K562 (cell line): ENCODE measurements at regions not wholly inside any gene's neighbourhood (a gene's known extent, or its start where the extent isn't known, plus 50 kb on each side); places are given as distances from the start of the nearest gene placed in this dataset.

Experiments used
- ATAC-seq: fragments of 200-7000 bp; cut with Tn5 transposase; 3 replicates; pipeline ENCODE4 v1.9.1; 2020; ENCODE audit warnings: moderate library complexity
- BruUV-seq: library from RNA; stranded (reverse); fragments of 400-500 nt; replicated peaks from 2 replicates; lab custom pipeline; 2021; lab: Mats Ljungman, UMichigan
- CTCF ChIA-PET: fragments of 300-600 bp; formaldehyde crosslinking; extraction: SDS; loops from one replicate; lab custom pipeline; 2021; ENCODE audit warnings: low intra/inter-chr PET ratio; lab: Yijun Ruan, JAX
- POLR2A ChIA-PET: fragments of 300-600, 350-650 bp; sonication (Branson Sonifier 250); formaldehyde crosslinking; extraction: SDS; loops from one replicate; lab custom pipeline; 2021; ENCODE audit warnings: antibody characterized with exemption, inconsistent platforms; lab: Yijun Ruan, JAX
- DNase-seq, 4 experiments: peaks; one replicate each; pipeline versions ENCODE4 v3.0.0 to v3.0.0-alpha.2; 2011 to 2018; ENCODE audit warnings: low spot score in 3 of 4, mixed read lengths in 3 of 4; ENCODE audit errors: extremely low read depth in 1 of 4
- FAIRE-seq: peaks from 2 replicates; lab custom pipeline; 2011; peaks lifted over from hg19 to GRCh38; lab: Jason Lieb, UNC
- H2AFZ ChIP-seq: 2 replicates; pipeline ENCODE4 v1.6.0; 2011; ENCODE audit warnings: low read depth, low read length, control low read depth, inconsistent platforms
- H3K27ac ChIP-seq: fragments of 200-600 bp; 3 replicates; pipeline ENCODE4 v1.8.0; 2011; ENCODE audit warnings: low read depth, mild to moderate bottlenecking, control low read depth, inconsistent platforms, low read length, moderate library complexity, mixed read lengths; ENCODE audit errors: extremely low read depth
- H3K27me3 ChIP-seq, 2 experiments: fragments of 300-600 bp in 1 of 2; 2 replicates in 1 of 2; 3 replicates in 1 of 2; pipeline versions ENCODE4 v1.6.0 to v1.8.0; 2011; ENCODE audit warnings: inconsistent platforms in 2 of 2, low read length in 2 of 2, mild to moderate bottlenecking in 1 of 2, mixed read lengths in 1 of 2, moderate library complexity in 1 of 2; ENCODE audit not compliant: control insufficient read depth in 2 of 2, insufficient read depth in 2 of 2
- H3K36me3 ChIP-seq: fragments of 300-600 bp; 3 replicates; pipeline ENCODE4 v1.8.0; 2011; ENCODE audit warnings: mild to moderate bottlenecking, low read length, inconsistent platforms; ENCODE audit not compliant: control insufficient read depth, insufficient read depth
- H3K4me1 ChIP-seq, 2 experiments: fragments of 200-600 bp in 1 of 2; replicated peaks in 1 of 2; 2 replicates in 1 of 2; 3 replicates in 1 of 2; pipeline versions ENCODE4 v1.5.1 to v1.8.0; 2011; ENCODE audit warnings: inconsistent platforms in 2 of 2, low read length in 2 of 2, mild to moderate bottlenecking in 1 of 2, mixed read lengths in 1 of 2, moderate library complexity in 1 of 2; ENCODE audit not compliant: control insufficient read depth in 2 of 2, insufficient read depth in 2 of 2
- H3K4me2 ChIP-seq: 2 replicates; pipeline ENCODE4 v1.6.1; 2011; ENCODE audit warnings: low read length, control low read depth, inconsistent platforms, mixed read lengths; ENCODE audit not compliant: insufficient read depth
- H3K4me3 ChIP-seq: fragments of 200-600 bp; sonication (generic), shearing (Covaris generic); 2 replicates; pipeline ENCODE4 v1.5.1; 2016; ENCODE audit warnings: control low read depth, inconsistent platforms
- H3K79me2 ChIP-seq: fragments of 200-600 bp; 3 replicates; pipeline ENCODE4 v1.8.0; 2011; ENCODE audit warnings: low read length, inconsistent platforms; ENCODE audit not compliant: control insufficient read depth, insufficient read depth
- H3K9ac ChIP-seq, 2 experiments: 2 replicates each; pipeline versions ENCODE4 v1.6.0 to v1.6.1; 2011; ENCODE audit warnings: low read depth in 2 of 2, low read length in 2 of 2, control low read depth in 1 of 2, inconsistent platforms in 1 of 2, mild to moderate bottlenecking in 1 of 2, mixed read lengths in 1 of 2; ENCODE audit not compliant: insufficient read depth in 1 of 2
- H3K9me1 ChIP-seq: one replicate; pipeline ENCODE4 v1.6.0; 2011; ENCODE audit warnings: inconsistent platforms, mild to moderate bottlenecking, low read length, moderate library complexity; ENCODE audit not compliant: control insufficient read depth, insufficient read depth
- H3K9me3 ChIP-seq: replicated peaks from 2 replicates; pipeline ENCODE4 v1.5.1; 2011; ENCODE audit warnings: low read depth, low read length, inconsistent platforms; ENCODE audit not compliant: control insufficient read depth, insufficient read depth
- H4K20me1 ChIP-seq: replicated peaks from 2 replicates; pipeline ENCODE4 v1.6.1; 2011; ENCODE audit warnings: low read length, inconsistent platforms, mixed read lengths; ENCODE audit not compliant: control insufficient read depth, insufficient read depth
- MBD1 ChIP-seq: fragments of 250-450 bp; sonication (Bioruptor Pico); IDR thresholded peaks from 2 replicates; pipeline ENCODE4 v1.8.0; 2022; ENCODE audit warnings: inconsistent platforms
- TBL1XR1 ChIP-seq, 2 experiments: IDR thresholded peaks; 2 replicates each; pipeline ENCODE4 v1.6.1; 2012; ENCODE audit warnings: improper control_type of control experiment in 2 of 2, low read length in 2 of 2, mild to moderate bottlenecking in 1 of 2
- TRIM25 ChIP-seq: fragments of 450-650 bp; IDR thresholded peaks from 2 replicates; pipeline ENCODE4 v1.7.0; 2016; ENCODE audit warnings: borderline replicate concordance
- ZNF77 ChIP-seq: fragments of 250-450 bp; sonication (Bioruptor Pico); IDR thresholded peaks from 2 replicates; pipeline ENCODE4 v1.5.0; 2020
- WGBS: fragments of 100-300 bp; shearing (Covaris generic); methylation state at CpG from one replicate; pipeline ENCODE4 v1.1.6; 2016; ENCODE audit warnings: low coverage, mixed read lengths; ENCODE audit not compliant: insufficient coverage; ENCODE audit errors: missing lambda C conversion rate; 5-methylcytosine and 5-hydroxymethylcytosine counted together
- in situ Hi-C: fragments of 300-500 bp; cut with MboI; formaldehyde crosslinking; loops from 4 replicates; pipeline ENCODE4 v1.15.0; 2018; ENCODE audit warnings: inconsistent platforms, mixed read lengths
- intact Hi-C: fragments of 100-400 bp; cut with micrococcal nuclease; formaldehyde crosslinking; loops from 2 replicates; pipeline ENCODE4 v1.14.2; 2022
- TF ChIP-seq, protein P1 (sequence below), 3 experiments: fragments of 200-800 bp in 1 of 3; sonication (Bioruptor generic) in 1 of 3; sonication (generic) in 1 of 3; formaldehyde crosslinking in 1 of 3; IDR thresholded peaks; 2 replicates each; pipeline versions ENCODE4 v1.6.1 to v1.8.0; 2016 to 2022; ENCODE audit warnings: mild to moderate bottlenecking in 2 of 3, missing compliant biosample characterization in 2 of 3, missing genetic modification characterization in 2 of 3, missing genetic modification reagents in 1 of 3
- TF ChIP-seq, protein P2 (sequence below): sonication (generic); formaldehyde crosslinking; IDR thresholded peaks from 2 replicates; pipeline ENCODE4 v1.8.0; 2022; ENCODE audit warnings: missing genetic modification reagents, mild to moderate bottlenecking, borderline replicate concordance
- TF ChIP-seq, protein P3 (sequence below): sonication (generic); formaldehyde crosslinking; IDR thresholded peaks from 2 replicates; pipeline ENCODE4 v1.8.0; 2022; ENCODE audit warnings: mild to moderate bottlenecking, missing genetic modification reagents

DNA sequence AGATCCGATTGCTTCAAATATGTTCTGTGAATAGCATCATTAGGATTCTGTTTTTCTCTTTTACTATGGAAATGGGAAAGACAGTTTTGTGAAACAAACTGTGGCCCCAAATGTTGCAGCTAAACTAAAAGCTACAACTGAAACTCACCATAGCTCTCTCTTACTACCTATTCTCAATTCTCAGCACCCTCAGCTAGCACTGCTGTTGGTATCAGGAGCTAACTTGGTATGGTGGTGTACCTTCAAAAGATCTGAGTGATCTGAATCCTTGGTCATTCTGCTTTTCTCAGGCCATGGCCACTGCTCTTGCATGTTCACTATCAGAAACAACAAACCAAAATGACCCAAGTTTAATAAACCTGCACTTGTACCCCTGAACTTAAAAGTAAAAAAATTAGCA is 1208.0 kb downstream of the SORCS1 start (continued):
- TF ChIP-seq MBD1, result no peak

- Histone ChIP-seq H3K79me2 (no peaks in the 10 kb centered on the region), H3K36me3 (no peaks in the 10 kb centered on the region), H3K9me1 (no peaks in the 10 kb centered on the region), H4K20me1 (no peaks in the 10 kb centered on the region), H2AFZ (no peak overlapping the region), H3K9ac (no peak overlapping the region), H3K27ac (no peak overlapping the region), H3K4me1 (no peaks in the 10 kb centered on the region), H3K9me3 (no peaks in the 10 kb centered on the region), H3K4me2 (no peak overlapping the region), H3K27me3 (no peaks in the 10 kb centered on the region), H3K4me3 (no peak overlapping the region)
- in situ Hi-C loops (no loop called here), intact Hi-C loops (loop anchor here (10.0 kb wide), 1 partner anchor 221 kb away; no protein-coding TSS in a partner anchor)
- POLR2A ChIA-PET, result no interaction called here
- ATAC-seq, result no peak
- no TSS peak for BruUV-seq
- FAIRE-seq, result no peak
- no peak for DNase-seq
- 0% methylated on average over 3 of the region's 3 CpGs for WGBS
- CTCF ChIA-PET, result no interaction called here
- TF ChIP-seq, protein P1, sequence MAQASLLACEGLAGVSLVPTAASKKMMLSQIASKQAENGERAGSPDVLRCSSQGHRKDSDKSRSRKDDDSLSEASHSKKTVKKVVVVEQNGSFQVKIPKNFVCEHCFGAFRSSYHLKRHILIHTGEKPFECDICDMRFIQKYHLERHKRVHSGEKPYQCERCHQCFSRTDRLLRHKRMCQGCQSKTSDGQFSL (CRISPR knock-in tag; IDR thresholded peaks at IDR 0.05), result no peak
- TF ChIP-seq, protein P1 (tag; IDR thresholded peaks at IDR 0.05), result no peak
- TF ChIP-seq, protein P2, sequence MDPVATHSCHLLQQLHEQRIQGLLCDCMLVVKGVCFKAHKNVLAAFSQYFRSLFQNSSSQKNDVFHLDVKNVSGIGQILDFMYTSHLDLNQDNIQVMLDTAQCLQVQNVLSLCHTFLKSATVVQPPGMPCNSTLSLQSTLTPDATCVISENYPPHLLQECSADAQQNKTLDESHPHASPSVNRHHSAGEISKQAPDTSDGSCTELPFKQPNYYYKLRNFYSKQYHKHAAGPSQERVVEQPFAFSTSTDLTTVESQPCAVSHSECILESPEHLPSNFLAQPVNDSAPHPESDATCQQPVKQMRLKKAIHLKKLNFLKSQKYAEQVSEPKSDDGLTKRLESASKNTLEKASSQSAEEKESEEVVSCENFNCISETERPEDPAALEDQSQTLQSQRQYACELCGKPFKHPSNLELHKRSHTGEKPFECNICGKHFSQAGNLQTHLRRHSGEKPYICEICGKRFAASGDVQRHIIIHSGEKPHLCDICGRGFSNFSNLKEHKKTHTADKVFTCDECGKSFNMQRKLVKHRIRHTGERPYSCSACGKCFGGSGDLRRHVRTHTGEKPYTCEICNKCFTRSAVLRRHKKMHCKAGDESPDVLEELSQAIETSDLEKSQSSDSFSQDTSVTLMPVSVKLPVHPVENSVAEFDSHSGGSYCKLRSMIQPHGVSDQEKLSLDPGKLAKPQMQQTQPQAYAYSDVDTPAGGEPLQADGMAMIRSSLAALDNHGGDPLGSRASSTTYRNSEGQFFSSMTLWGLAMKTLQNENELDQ (CRISPR knock-in tag), result no peak
- TF ChIP-seq, protein P3, sequence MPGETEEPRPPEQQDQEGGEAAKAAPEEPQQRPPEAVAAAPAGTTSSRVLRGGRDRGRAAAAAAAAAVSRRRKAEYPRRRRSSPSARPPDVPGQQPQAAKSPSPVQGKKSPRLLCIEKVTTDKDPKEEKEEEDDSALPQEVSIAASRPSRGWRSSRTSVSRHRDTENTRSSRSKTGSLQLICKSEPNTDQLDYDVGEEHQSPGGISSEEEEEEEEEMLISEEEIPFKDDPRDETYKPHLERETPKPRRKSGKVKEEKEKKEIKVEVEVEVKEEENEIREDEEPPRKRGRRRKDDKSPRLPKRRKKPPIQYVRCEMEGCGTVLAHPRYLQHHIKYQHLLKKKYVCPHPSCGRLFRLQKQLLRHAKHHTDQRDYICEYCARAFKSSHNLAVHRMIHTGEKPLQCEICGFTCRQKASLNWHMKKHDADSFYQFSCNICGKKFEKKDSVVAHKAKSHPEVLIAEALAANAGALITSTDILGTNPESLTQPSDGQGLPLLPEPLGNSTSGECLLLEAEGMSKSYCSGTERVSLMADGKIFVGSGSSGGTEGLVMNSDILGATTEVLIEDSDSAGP, result no peak
- TF ChIP-seq TBL1XR1 (IDR thresholded peaks at IDR 0.05; ENCODE audit: low read length in 2 of 2) (no peak), TRIM25 (no peak), ZNF77 (CRISPR knock-in tag) (no peak)
These were observed 1210.6 kb downstream of the SORCS1 start for GRCh38 chr10:105953861-105954260.
